ENCODE measurements at regions not wholly inside any gene's neighbourhood (a gene's known extent, or its start where the extent isn't known, plus 50 kb on each side); places are given as distances from the start of the nearest gene placed in this dataset.
"Not testable (repeated sequence)": the region's sequence is repeated elsewhere in the genome, so short reads cannot be mapped to it uniquely, and the experiment has no call there.

DNA sequence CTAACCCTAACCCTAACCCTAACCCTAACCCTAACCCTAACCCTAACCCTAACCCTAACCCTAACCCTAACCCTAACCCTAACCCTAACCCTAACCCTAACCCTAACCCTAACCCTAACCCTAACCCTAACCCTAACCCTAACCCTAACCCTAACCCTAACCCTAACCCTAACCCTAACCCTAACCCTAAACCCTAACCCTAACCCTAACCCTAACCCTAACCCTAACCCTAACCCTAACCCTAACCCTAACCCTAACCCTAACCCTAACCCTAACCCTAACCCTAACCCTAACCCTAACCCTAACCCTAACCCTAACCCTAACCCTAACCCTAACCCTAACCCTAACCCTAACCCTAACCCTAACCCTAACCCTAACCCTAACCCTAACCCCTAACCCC lies 80.6 kb upstream of the PLEKHG4B start:
- not testable (repeated sequence) for DNase-seq (ENCODE audit: low spot score)

DNA sequence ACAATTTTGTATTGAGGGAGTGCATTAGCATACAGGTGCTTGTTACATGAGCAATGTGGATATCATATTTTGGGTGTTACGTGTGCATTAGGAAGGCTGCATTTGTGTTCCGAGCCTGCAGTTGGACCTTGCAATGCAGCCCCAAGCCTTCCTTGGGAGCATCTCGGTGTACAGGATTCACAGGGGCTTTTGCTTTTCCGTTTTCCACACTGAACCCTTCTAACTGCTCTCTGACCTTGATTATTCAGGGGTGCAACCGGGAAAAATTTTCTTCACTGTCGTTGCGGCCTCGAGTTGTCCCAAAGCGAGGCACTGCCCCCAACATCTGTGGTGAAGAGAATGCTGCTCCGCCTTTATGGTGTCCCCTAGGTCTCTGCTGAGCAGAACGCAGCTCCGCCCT lies 80.1 kb upstream of the PLEKHG4B start:
- no peak for DNase-seq (ENCODE audit: low spot score)

DNA sequence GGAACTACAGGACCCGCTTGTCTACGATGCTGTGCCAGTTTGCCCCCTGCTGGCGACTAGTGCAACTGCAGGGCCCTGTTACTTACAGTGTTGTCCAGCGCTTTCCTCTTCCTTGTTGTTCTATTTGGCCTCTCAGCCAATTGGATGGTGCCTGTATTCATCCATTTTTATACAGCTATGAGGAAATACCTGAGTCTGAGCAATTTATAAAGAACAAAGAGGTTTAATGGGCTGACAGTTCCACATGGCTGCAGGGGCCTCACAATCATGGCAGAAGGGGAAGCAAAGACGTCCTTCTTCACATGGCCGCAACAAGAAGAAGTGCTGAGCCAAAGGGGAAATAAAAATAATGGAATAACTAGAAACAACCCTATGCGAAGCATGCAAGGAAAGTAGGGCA lies 78.7 kb upstream of the PLEKHG4B start:
- no peak for DNase-seq (ENCODE audit: low spot score)

DNA sequence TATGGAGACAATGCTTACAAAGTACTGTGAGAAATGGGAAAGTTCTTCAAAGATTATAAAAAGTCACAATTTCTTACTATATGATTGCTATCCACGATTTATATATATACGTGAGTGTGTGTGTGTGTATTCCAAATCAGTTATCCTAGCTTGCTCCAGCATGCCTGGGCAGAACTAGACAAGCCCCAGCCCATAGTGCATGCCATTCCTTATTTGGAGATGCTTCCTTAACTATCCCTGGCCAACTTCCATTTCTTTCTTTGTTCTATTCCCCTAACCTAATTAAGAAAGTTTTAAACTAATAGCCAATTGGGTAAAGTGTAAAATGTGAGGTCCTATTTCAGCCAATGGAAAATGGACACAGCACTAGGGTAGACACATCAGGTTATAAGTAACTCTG lies 77.3 kb upstream of the PLEKHG4B start:
- DNase-seq (ENCODE audit: low spot score) = peak; percentile 31

DNA sequence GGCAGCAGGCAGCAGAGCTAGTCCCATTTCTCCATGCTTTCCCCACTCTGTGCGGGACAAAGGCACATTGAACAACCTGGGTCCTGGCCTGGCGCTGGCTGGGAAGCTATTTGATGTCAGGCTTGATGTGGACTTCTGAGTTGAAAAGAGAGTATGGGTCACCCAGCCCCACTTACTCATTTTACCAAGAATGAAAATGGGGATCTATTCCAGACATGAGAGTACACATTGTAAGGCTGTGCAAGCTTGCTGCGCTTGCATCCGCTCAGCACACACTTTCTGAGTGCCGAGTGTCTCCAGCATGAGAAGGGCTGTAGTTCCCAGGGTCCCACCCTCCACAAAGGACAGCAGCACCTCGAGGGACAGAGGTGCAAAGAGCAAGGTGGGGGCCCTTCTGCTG lies 71.7 kb upstream of the PLEKHG4B start:
- DNase-seq (ENCODE audit: low spot score) = not testable (repeated sequence)

DNA sequence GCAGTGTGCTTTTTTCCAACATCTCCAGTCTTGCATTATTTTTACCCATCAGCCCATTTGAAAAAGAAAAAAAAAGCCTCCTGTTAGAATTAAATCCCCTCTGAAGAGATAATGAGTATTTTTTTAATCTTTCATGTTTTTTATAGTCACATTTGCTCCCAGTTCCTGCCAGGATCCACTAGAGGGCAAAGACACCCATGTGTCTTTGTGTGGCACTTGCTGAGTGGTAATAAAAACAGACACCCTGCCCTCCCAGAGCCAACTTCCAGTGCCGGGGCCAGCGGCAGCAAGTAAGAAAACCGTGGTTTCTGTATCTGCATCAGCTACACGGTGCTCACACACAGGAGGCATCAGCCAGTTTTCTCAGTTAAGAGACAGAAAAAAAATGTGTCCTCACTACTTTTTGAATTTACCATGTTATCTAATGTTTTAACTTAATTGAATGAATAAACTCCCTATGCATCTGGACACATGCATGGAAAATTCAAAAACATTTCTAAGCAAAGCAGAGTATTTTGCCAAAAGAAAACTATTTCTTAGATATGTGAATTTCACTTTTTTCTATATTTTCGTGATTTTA lies 70.2 kb upstream of the PLEKHG4B start:
- DNase-seq (ENCODE audit: low spot score) = peak; percentile 53

DNA sequence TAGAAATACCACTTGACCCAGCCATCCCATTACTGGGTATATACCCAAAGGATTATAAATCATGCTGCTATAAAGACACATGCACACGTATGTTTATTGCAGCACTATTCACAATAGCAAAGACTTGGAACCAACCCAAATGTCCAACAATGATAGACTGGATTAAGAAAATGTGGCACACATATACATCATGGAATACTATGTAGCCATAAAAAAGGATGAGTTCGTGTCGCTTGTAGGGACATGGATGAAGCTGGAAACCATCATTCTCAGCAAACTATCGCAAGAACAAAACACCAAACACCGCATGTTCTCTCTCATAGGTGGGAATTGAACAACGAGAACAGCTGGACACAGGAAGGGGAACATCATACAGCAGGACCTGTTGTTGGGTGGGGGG lies 68.1 kb upstream of the PLEKHG4B start:
- not testable (repeated sequence) for DNase-seq (ENCODE audit: low spot score)

DNA sequence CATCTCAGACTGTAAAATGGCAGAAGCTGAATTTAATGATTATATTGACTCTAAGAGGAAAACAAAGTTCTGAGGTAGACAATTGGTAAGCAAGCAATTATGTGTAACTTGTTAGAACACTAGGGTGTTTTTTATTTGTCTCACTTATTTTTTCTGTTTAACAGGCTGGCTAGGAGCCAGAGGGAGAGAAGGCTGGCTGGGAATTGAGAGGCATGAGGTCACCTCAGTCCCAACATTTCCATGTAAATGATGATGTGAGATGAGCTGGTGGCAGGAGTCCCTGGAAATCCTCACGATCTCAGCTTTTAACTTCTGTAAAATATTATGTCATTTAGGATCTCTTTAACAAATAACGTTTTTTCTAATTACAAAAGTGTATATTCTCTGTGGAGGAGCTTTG lies 66.9 kb upstream of the PLEKHG4B start:
- not testable (repeated sequence) for DNase-seq (ENCODE audit: low spot score)

DNA sequence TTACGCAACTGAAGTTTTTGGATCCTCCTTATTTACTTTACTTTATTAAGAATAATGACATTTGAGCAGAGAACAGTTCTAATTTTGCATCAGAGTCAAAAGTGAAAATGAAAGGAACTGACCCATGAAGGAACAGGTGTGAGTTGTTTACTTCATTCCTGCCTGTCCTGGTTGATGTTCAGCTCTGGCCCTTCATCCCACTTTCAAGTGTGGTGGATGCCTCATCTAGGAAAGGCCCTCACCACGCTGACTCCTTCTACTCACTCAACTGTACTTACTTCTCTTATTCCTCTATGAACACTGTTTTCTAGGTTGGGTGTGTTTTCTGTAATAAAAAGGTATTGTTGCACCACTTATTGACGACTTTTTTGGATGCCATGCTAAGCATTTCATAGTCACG lies 61.8 kb upstream of the PLEKHG4B start:
- no peak for DNase-seq (ENCODE audit: low spot score)

DNA sequence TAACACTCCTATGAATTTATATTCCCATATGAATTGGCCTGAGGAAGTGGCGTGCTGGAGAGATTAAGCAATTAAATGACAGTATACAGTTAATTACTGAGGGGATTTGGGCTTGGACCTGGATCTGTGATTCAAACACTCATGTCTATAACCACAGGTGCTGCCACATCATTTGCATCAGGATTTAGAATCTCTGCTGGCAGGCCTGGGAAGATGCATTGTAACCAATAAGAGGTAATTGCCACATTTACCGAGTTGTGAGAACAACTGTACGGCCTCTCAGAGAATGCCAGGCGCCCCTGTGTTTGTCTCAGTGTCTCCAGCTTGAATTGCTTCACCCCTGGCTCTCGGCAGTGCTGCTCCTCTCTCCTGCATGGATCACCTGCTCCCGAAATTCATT lies 61.4 kb upstream of the PLEKHG4B start:
- DNase-seq (ENCODE audit: low spot score) = not testable (repeated sequence)

DNA sequence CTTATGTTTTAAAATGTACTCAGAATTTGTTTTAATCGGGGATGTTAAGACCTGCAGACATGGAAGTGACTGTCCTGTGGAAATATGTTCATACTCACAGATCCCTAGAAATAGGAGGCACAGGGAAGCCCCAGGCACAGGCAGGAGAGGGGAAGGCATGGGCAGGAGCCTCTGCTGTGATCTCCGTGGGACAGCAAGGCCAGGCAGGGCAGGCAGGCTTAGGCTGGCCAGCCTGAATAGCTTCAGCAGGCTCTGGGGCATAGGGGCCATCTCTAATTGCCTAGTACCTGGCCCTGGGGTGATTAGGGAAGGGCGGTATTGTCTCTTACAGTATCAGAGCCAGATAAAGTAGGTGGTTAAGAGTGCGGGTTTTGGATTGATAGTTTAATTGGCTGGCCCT lies 59.8 kb upstream of the PLEKHG4B start:
- no peak for DNase-seq (ENCODE audit: low spot score)

DNA sequence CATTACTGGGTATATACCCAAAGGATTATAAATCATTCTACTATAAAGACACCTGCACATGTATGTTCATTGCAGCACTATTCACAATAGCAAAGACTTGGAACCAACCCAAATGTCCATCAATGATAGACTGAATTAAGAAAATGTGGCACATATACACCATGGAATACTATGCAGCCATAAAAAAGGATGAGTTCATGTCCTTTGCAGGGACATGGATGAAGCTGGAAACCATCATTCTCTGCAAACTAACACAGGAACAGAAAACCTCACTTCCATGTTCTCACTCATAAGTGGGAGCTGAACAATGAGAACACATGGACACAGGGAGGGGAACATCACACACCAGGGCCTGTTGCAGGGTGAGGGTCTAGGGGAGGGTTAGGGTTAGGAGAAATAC lies 56.4 kb upstream of the PLEKHG4B start:
- not testable (repeated sequence) for DNase-seq (ENCODE audit: low spot score)

DNA sequence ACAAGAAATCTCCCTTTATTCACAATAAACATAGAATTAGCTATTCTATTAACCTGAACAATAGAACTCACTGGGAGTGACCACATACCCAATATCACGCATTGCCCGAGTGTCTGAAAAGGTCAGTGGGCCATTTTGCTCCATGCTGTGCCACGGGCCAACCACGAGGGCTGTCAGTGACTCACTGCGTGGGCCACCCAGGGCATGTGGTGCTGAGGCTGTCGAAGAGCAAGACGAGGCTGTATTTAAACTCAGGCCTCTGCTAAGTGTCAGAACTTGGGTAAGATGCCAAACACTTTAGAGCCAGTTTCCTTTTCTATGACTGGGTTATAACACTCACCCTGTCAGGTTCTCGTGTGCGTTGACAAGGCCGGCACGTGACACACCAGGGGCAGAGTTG lies 54.8 kb upstream of the PLEKHG4B start:
- DNase-seq (ENCODE audit: low spot score) = not testable (repeated sequence)

DNA sequence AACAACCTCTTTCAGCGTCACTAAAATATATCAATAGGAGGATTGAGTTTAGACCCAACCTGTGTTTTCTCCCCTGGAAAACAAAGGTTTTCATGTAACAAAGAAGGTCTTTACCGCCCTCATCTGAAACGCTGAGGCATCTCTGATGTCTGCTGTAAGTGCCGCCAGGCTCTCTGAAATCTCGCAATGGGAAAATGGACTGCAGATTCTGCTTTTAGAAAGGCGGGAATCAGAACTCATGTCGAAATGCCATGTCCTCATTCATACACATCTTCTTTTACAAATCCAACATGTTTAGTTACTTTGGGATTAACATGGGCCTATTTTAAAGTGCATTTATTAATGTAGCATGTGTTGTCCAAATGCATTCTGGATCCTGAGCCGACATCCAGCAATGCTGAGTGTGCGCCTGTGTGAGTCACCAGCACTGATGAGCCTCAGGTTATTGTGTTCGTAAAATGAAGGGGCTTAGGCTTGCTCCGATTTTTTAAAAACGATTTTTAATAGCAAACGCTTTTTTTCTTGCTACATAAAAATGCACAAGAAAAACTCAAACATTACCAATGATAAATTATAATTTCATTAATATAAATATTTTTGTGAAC lies 51.9 kb upstream of the PLEKHG4B start:
- DNase-seq (ENCODE audit: low spot score) = no peak

All from H4 (cell line).